ENCODE measurements at regions not wholly inside any gene's neighbourhood (a gene's known extent, or its start where the extent isn't known, plus 50 kb on each side); places are given as distances from the start of the nearest gene placed in this dataset.

DNA sequence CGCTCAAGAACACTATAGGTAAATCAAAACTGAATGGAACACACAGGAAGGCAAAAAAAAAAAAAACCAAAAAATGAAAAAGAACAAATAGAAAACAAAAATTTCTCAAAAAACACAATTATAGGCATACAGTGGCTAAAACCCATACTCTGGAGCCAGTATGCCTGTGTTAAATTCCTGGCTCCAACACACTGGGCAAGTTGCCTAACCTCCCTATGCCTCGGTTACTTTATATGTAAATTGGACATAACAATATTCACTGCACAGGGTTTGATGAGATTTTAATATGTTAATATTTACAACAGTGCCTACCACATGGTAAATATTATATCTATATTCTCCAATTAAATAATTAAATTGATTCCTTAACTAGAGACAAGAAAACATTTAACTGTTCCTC, 217.1 kb downstream of the HTR7 start:
- DNase-seq = no peak

DNA sequence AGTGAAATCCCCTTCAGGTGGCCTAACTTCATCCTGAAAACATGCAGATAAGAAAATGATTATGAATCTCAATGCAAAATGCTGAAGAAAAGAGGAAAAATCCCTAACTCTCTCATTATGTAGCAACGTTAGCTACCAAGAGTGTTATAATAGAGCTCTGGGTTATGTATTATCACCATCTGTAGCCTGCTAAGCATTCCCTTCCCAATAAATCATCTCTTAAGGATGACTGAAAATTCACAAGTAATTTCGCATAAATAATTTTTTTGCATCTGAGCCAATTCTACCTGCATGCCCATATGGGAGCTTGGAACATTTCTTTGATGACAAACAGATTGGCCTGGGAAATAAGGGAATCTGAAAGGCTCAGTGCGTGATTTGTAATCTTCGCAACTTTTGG, 216.1 kb downstream of the HTR7 start:
- DNase-seq = no peak

DNA sequence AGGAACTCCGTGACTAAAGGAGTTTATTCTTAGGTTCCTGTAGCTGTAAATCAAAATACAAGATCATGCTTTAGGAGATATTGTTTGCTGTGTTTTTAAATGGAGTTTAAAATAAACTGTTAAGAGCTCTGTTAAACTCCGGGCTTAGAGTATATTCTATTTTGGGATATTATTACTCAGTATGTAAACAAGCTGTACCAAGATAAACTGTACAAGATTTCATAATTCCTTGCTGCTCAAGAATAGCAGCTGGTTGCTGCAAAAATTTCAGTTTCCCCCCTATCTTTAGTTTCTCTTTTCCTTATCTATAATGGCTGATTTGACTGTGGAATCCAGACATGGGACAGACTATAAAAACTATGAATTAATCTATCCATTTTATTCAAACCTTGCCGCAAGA, 215.7 kb downstream of the HTR7 start:
- DNase-seq = no peak

DNA sequence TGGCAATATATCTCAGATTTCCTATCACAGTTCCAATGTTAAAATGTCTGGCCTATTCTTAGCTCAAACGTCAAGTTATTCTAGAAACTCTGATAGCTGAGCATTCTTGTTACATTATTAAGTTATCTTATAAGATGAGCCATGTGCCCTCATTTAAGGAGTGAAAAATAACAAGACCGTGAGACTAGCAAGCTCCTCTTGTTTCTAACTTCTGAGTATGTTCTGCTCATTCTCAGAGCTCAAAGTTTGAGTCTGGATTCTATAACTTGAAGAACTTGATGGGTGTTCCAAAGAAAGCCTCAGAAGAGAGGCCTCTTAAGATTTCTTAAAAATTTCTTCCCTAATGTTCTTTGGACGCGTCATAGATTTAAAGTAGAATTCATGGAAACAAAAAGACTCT, 215.2 kb downstream of the HTR7 start:
- DNase-seq = no peak

DNA sequence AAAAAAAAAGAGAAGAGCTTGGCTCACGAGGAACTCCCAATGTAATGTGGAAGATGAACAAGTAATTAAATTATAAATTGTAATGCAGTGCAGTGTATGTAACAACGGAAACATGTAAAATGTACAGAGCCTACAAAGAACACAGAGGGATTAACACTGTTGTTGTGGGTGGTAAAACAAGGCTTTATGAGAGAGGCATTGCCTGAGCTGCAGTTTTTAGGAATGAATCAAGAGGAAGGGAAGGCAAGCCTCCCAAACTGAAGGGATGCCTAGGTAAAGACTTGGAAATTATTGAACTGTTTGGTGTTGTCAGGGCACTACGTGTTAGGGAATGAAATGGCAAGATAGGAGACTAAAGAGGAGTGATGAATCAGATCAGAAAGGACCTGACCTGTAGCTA, 213.7 kb downstream of the HTR7 start:
- DNase-seq = no peak

DNA sequence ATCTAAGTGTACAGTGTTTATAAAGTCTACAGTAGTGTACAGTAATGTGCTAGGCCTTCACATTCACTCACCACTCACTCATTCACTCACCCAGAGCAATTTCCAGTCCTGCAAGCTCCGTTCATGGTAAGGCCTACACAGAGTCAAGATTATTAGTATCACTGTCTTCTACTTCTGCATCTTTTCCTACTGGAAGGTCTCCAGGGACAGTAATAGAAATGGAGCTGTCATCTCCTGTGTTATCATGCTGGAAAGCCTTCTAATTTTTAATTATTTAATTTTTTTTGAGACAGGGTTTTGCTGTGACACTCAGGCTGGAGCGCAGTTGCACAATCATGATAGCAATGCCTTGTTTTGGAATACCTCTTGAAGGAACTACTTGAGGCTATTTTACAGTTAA, 207.0 kb downstream of the HTR7 start:
- DNase-seq = no peak

DNA sequence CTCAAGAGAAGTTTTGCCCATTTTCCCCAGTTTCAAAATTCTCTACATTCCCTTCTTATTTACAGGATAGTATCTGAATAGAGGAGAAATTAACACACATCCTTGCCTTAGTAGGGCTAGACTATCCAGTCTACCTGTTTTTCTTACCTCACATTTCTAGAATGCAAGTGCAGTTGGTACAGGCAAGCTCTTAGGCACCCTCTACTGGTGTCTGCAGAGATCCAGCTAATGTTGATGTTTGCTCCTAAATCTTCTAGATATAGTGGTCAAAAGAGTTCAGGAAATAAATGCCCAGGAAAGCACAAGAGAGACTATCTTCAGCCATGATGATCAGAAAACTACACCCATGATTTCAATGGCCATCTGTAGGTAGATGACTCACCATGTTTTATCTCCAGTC, 205.3 kb downstream of the HTR7 start:
- no peak for DNase-seq

DNA sequence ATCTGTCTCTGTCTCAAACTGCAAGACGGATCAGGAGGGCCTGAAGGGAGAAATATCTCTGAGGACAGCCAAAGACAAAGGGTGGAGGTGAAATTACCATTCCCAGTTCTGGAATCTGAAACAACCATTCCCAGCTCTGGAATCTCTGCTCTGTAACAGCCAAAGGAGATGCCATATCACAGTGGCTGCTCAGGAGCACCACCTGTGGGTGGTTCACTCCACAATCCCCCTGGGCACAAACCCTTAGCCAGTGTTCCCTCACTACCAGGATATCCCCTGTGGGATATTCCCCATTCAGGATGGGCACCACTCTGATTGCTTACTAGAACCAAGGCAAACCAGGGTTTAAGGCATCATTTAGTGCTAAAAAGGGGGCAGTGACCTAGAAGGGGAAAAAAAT, 199.0 kb downstream of the HTR7 start:
- DNase-seq = no peak

DNA sequence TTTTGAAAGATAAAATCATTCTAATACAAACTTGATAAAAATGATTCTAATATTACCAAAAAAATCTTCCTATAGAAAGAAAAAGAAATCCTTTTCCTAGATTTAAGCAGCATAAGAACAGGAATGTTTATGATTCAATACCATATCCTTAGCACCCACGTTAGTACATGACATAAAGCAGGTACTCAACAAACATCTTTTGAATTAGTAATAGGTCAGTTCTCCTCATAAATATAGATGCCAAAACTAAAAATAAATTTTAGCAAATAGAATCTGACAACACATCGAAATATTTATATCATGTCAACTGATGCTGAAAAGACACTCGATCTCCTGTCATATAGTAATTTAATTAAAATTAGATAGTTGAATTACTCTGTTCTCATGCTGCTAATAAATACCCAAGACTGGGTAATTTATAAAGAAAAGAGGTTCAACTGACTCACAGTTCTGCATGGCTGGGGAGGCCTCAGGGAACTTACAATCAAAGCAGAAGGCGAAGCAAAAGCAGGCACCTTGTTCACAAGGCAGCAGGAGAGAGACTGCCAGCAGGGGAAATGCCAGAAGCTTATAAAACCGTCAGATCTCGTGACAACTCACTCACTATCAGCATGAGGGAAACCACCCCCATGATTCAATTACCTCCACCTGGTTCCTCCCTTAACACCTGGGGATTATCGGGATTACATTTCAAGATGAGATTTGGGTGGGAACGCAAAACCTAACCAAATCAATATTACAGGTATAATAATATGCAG, 191.8 kb downstream of the HTR7 start:
- no peak for DNase-seq

DNA sequence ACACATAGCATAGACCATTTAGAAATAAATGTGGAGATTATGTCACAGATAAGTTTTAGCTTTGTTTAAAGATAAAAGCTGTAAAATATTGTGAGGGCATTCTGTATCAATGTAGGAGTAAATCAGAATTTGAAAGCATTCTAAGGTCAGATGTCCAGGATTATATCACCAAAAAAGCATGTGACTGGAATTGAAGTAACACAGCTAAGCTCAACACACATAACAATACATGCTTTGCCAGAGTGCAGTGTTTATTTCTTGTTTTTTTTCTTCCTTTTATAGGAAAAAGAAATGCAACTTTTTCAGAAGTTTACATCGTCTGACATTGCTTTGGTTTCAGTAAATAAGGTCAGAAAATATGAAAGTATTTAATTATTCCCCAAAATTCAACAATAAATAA, 183.4 kb downstream of the HTR7 start:
- DNase-seq = no peak

DNA sequence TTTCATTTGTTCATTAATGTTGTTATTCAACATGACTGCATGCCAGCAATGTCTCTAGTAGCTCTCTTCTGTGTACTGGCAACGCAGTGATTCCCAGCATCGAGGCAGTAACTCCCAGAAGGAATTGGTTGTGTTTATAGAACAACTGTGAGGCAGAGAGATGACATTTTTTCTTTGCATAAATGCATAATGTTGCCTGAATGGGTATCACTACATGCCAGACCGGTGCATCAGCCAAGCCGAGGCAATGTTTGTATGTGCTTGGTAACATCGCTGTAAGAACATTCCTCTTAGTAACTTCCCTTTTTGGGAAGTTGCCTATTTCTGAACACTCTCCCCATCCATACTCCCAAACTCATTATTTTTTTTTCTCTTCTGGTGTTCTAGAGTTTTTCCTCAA, 182.9 kb downstream of the HTR7 start:
- DNase-seq = no peak

DNA sequence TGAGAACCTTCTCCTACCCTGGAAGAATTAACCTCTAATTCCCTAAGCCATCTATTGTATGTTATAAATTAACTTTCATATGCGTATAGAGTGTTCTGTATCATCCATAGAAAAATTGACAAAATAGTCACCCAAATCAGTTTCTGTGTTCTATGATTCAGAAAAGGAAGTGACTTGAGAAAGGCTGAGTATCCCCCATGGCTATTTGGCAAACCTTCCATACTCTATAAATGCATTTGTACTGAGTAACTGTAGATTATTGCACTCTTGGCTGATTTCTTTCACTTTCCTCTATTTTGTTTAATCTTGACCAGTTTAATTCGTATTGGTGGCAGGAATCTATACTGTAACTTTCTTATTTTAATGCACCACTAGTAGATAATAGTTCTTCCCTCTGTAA, 182.2 kb downstream of the HTR7 start:
- no peak for DNase-seq

All from right hindlimb (tissue), 1 donor.